Thoracic aorta (tissue), 2 donors: ENCODE measurements at regions not wholly inside any gene's neighbourhood (a gene's known extent, or its start where the extent isn't known, plus 50 kb on each side); places are given as distances from the start of the nearest gene placed in this dataset.

Experiments
- ATAC-seq: fragments of 150-250 bp; one replicate; pipeline ENCODE4 v1.8.0; 2017; ENCODE audit warnings: low read depth; ENCODE audit not compliant: insufficient number of reproducible peaks, low FRiP score
- DNase-seq: peaks from one replicate; pipeline ENCODE4 v3.0.0-alpha.2; 2020; ENCODE audit warnings: low spot score
- H3K27ac ChIP-seq, 2 donors: fragments of 200-600 bp; sonication (generic); 1 replicate in 1 of 2; 2 replicates in 1 of 2; pipeline ENCODE4 v1.5.1; 2016; ENCODE audit warnings: mild to moderate bottlenecking in 2 of 2, moderate library complexity in 2 of 2
- H3K27me3 ChIP-seq: fragments of 200-600 bp; sonication (generic); replicated peaks from 2 replicates; pipeline ENCODE4 v1.6.0; 2016; ENCODE audit warnings: mild to moderate bottlenecking; ENCODE audit not compliant: insufficient read depth
- H3K36me3 ChIP-seq: fragments of 200-600 bp; sonication (generic); one replicate; pipeline ENCODE4 v1.5.1; 2016
- H3K4me1 ChIP-seq, 2 donors: fragments of 200-600 bp; sonication (generic); 1 replicate in 1 of 2; 2 replicates in 1 of 2; pipeline versions ENCODE4 v1.5.1 to v1.6.0; 2016; ENCODE audit warnings: low read depth in 2 of 2, mild to moderate bottlenecking in 1 of 2; ENCODE audit not compliant: control insufficient read depth in 1 of 2
- H3K4me3 ChIP-seq: fragments of 200-600 bp; sonication (generic); 2 replicates; pipeline ENCODE4 v1.5.1; 2016; ENCODE audit warnings: mild to moderate bottlenecking
- H3K9me3 ChIP-seq: fragments of 200-600 bp; sonication (generic); 2 replicates; pipeline ENCODE4 v1.5.1; 2016
- TF ChIP-seq, protein P1 (sequence below): fragments of 200-600 bp; sonication (generic); IDR thresholded peaks from one replicate; pipeline ENCODE4 v1.5.1; 2019; ENCODE audit warnings: antibody characterized with exemption

DNA sequence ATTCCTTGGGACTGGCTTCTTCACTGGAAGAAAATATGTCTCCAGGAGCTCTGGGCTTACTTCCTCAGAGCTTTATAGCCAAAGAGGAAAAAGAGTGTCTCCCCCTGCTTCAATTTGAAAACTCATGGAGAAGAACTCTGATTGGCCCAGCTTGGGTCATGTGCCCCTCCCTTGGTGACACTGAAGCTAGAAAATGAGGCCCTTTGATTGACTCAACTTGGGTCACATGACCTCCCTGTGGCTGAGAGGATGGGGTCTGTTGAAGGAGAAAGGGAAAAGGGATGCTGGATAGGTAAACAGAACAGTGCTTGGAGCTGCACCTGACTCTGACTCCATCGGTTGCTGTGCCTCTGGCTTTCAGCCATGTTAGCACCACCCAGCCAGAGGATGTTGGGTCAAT is 70.6 kb upstream of the KSR1 start:
- Histone ChIP-seq H3K27me3 (no peaks in the 10 kb centered on the region), H3K4me1 (peaks cover 10 to 24% of the 10 kb centered on the region in 2 donors), H3K4me3 (no peak overlapping the region), H3K36me3 (no peaks in the 10 kb centered on the region), H3K27ac (no peak overlapping the region), H3K9me3 (no peaks in the 10 kb centered on the region)
- TF ChIP-seq, protein P1, sequence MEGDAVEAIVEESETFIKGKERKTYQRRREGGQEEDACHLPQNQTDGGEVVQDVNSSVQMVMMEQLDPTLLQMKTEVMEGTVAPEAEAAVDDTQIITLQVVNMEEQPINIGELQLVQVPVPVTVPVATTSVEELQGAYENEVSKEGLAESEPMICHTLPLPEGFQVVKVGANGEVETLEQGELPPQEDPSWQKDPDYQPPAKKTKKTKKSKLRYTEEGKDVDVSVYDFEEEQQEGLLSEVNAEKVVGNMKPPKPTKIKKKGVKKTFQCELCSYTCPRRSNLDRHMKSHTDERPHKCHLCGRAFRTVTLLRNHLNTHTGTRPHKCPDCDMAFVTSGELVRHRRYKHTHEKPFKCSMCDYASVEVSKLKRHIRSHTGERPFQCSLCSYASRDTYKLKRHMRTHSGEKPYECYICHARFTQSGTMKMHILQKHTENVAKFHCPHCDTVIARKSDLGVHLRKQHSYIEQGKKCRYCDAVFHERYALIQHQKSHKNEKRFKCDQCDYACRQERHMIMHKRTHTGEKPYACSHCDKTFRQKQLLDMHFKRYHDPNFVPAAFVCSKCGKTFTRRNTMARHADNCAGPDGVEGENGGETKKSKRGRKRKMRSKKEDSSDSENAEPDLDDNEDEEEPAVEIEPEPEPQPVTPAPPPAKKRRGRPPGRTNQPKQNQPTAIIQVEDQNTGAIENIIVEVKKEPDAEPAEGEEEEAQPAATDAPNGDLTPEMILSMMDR: no peak
- no peak for ATAC-seq
- no peak for DNase-seq

GRCh38 chr17:27386206-27387075 is 69.8 kb upstream of the KSR1 start:
- no peak overlapping the region for H3K4me3 ChIP-seq
- no peaks in the 10 kb centered on the region for H3K9me3 ChIP-seq
- no peak overlapping the region for H3K27ac ChIP-seq
- H3K4me1 ChIP-seq: peaks cover 7 to 20% of the 10 kb centered on the region in 2 donors
- TF ChIP-seq, protein P1: no peak
- no peaks in the 10 kb centered on the region for H3K36me3 ChIP-seq
- H3K27me3 ChIP-seq: no peaks in the 10 kb centered on the region
- ATAC-seq: no peak
- no peak for DNase-seq

DNA sequence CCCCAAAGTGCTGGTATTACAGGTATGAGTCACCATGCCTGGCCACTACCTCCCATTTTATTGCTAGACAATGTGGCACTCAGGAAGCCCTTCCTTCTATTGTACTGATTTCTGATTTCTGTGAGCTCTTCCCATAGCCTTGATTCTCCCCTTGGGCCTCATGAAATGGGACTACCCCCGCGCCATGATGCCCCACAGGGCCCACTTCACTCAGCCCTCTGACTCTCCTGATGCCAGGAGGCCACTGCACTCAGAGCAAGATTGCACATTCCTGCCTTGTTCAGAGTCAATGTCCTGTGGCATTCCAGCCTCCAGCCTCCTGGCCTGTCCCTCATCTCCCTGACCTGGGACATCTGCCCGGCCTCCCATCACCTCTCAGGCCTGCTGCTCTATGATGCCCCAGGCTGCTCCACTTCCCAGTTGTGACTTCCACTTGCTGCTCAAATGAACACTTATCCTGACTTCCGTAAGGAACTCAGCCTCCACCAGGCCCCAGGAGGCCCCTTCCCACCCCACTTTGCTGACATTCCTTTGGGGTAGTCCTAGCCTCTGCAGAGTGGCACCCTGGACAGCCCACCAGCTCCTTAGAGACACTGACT is 66.6 kb upstream of the KSR1 start:
- DNase-seq (no peak), ATAC-seq (no peak)
- TF ChIP-seq, protein P1: no peak
- Histone ChIP-seq H3K36me3 (no peaks in the 10 kb centered on the region), H3K4me1 (peaks cover 0 to 5% of the 10 kb centered on the region in 2 donors), H3K4me3 (no peak overlapping the region), H3K27ac (no peak overlapping the region), H3K27me3 (no peaks in the 10 kb centered on the region), H3K9me3 (no peaks in the 10 kb centered on the region)

- Histone ChIP-seq H3K36me3 (no peaks in the 10 kb centered on the region), H3K9me3 (no peaks in the 10 kb centered on the region), H3K27ac (no peak overlapping the region), H3K4me1 (no peaks in the 10 kb centered on the region), H3K4me3 (no peak overlapping the region), H3K27me3 (no peaks in the 10 kb centered on the region)
- TF ChIP-seq, protein P1: no peak
- DNase-seq: no peak
- no peak for ATAC-seq
Observed at GRCh38 chr17:27390540-27390939, 65.7 kb upstream of the KSR1 start.

DNA sequence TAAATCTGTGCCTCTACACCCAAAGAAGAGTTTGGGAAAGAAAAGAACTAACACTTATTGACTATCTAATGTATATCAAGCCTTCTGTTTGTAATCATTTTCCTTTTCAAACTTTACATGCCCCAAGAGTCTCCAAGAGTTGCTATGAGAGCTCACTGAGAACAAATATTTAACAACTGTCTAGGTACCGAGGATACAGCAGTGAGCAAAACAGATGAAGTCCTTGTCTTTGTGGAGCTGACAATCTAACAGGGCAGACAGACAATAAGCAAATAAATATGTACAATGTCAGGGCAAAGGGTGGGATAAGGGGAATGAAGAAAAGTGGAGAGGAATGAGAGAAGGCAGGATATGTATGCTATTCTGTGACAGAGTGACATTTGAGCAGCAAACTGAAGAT is 64.8 kb upstream of the KSR1 start:
- Histone ChIP-seq H3K27me3 (no peaks in the 10 kb centered on the region), H3K9me3 (no peaks in the 10 kb centered on the region), H3K4me1 (no peaks in the 10 kb centered on the region), H3K36me3 (no peaks in the 10 kb centered on the region), H3K27ac (no peak overlapping the region), H3K4me3 (no peak overlapping the region)
- no peak for DNase-seq
- ATAC-seq: no peak
- TF ChIP-seq, protein P1: no peak
